ENCODE measurements at regions not wholly inside any gene's neighbourhood (a gene's known extent, or its start where the extent isn't known, plus 50 kb on each side); places are given as distances from the start of the nearest gene placed in this dataset.

- no peak for DNase-seq
- Histone ChIP-seq H3K9me3 (replicated peaks; ENCODE audit: control insufficient read depth, low read depth, low read length) (no peaks in the 10 kb centered on the region), H3K27me3 (ENCODE audit: control insufficient read depth, insufficient read depth, low read length) (no peaks in the 10 kb centered on the region), H3K27ac (ENCODE audit: low read length) (no peak overlapping the region), H3K36me3 (ENCODE audit: control insufficient read depth, insufficient read depth, low read length) (no peaks in the 10 kb centered on the region), H3K4me1 (ENCODE audit: control insufficient read depth, insufficient read depth, low read length) (no peaks in the 10 kb centered on the region), H3K4me3 (ENCODE audit: low read length) (no peak overlapping the region)
- 95% methylated on average over 4 of the region's 4 CpGs for WGBS (ENCODE audit: insufficient coverage)
Measured at GRCh38 chr7:119184124-119184788, 959.8 kb downstream of the ANKRD7 start.

DNA sequence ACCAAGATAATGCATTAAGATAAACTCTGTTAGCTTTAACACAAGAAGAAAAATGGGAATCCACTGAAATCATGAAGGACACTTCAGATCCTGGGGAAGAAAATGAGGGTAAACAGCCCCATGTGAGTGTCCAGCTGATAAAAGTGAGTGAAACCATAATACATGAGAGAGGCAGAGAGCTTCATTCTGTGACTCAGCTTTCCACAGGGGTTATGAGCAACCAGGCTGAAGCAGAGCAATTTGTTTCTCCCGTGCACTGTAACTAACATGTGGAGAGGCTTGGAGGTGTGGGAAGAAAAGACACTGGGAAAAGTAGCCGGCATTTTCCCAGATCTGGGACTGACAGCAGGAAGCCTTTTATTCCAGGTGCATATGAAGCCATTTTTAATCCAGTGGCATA, 971.7 kb downstream of the ANKRD7 start:
- WGBS (ENCODE audit: insufficient coverage): 55% methylated on average over 2 of the region's 2 CpGs
- H3K27ac ChIP-seq (ENCODE audit: low read length): no peak overlapping the region
- H3K9me3 ChIP-seq (replicated peaks; ENCODE audit: control insufficient read depth, low read depth, low read length): no peaks in the 10 kb centered on the region
- H3K4me1 ChIP-seq (ENCODE audit: control insufficient read depth, insufficient read depth, low read length): no peaks in the 10 kb centered on the region
- H3K36me3 ChIP-seq (ENCODE audit: control insufficient read depth, insufficient read depth, low read length): no peaks in the 10 kb centered on the region
- no peaks in the 10 kb centered on the region for H3K27me3 ChIP-seq (ENCODE audit: control insufficient read depth, insufficient read depth, low read length)
- H3K4me3 ChIP-seq (ENCODE audit: low read length): no peak overlapping the region
- no peak for DNase-seq

DNA sequence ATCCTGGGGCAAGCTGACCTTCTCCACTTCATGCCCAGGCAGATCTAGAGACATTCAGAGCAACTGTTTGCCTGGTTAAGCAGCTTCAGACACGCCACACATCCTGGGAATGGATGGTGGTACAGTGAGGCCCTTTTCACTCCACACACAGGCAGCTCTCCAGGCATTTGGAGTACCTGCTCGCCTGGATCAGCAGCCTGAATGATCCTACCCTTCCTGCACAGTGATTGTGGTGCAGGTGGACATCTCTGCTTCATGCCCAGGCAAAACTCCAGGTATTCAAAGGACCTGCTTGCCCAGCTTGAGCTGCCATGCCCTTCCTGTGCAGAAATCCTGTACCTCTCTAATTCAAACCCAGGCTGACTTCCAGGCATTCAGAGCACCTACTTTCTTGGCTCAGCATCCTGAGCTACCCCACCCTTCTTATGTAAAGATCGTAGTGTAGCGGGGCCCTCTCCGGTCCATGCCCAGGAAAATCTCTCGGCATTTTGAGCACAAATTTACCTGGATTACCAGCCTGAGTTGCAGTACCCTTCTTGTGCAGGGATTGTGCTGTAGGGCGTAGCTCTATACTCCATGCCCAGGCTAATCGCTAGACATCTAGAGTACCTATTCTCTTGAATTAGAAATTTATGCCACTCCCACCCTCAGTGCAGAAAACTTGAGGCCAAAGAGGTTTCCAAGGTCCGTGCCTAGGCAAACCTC, 972.8 kb downstream of the ANKRD7 start:
- H3K27me3 ChIP-seq (ENCODE audit: control insufficient read depth, insufficient read depth, low read length): no peaks in the 10 kb centered on the region
- no peaks in the 10 kb centered on the region for H3K9me3 ChIP-seq (replicated peaks; ENCODE audit: control insufficient read depth, low read depth, low read length)
- no peak for DNase-seq
- no peak overlapping the region for H3K4me3 ChIP-seq (ENCODE audit: low read length)
- no peaks in the 10 kb centered on the region for H3K36me3 ChIP-seq (ENCODE audit: control insufficient read depth, insufficient read depth, low read length)
- H3K4me1 ChIP-seq (ENCODE audit: control insufficient read depth, insufficient read depth, low read length): no peaks in the 10 kb centered on the region
- WGBS (ENCODE audit: insufficient coverage): 76% methylated on average over 4 of the region's 9 CpGs
- no peak overlapping the region for H3K27ac ChIP-seq (ENCODE audit: low read length)

GRCh38 chr7:119197877-119198527, 973.5 kb downstream of the ANKRD7 start:
- peak; percentile 45 for DNase-seq

DNA sequence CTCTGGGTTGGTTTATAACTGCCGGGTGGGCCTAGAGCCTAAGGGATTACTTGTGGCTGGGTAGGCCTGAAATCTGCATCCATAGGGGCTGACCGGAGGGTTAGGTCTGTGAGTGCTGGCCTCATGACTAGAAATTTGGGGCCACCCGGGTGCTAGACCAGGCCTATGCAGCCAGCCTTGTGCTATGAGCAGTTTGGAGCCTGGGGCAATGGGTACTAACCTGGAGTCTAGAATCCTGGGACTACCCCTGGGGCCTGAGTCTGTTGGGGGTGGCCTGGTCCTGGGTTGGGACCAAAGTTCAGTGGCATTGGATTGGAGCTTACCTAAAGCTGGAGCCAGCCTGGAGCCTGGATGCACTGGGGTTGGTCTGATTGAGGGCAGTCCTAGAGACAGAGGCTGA, 995.2 kb downstream of the ANKRD7 start:
- Histone ChIP-seq H3K4me1 (ENCODE audit: control insufficient read depth, insufficient read depth, low read length) (no peaks in the 10 kb centered on the region), H3K27ac (ENCODE audit: low read length) (no peak overlapping the region), H3K9me3 (replicated peaks; ENCODE audit: control insufficient read depth, low read depth, low read length) (peaks cover 7% of the 10 kb centered on the region), H3K27me3 (ENCODE audit: control insufficient read depth, insufficient read depth, low read length) (no peaks in the 10 kb centered on the region), H3K36me3 (ENCODE audit: control insufficient read depth, insufficient read depth, low read length) (no peaks in the 10 kb centered on the region), H3K4me3 (ENCODE audit: low read length) (no peak overlapping the region)
- 94% methylated on average over 2 of the region's 3 CpGs for WGBS (ENCODE audit: insufficient coverage)
- DNase-seq: no peak

More at GRCh38 chr7:119197877-119198527, 973.5 kb downstream of the ANKRD7 start:
- Histone ChIP-seq H3K9me3 (replicated peaks; ENCODE audit: control insufficient read depth, low read depth, low read length) (no peaks in the 10 kb centered on the region), H3K27ac (ENCODE audit: low read length) (no peak overlapping the region), H3K36me3 (ENCODE audit: control insufficient read depth, insufficient read depth, low read length) (no peaks in the 10 kb centered on the region), H3K4me1 (ENCODE audit: control insufficient read depth, insufficient read depth, low read length) (no peaks in the 10 kb centered on the region), H3K27me3 (ENCODE audit: control insufficient read depth, insufficient read depth, low read length) (no peaks in the 10 kb centered on the region), H3K4me3 (ENCODE audit: low read length) (no peak overlapping the region)
- WGBS (ENCODE audit: insufficient coverage): 0% methylated on average over 4 of the region's 8 CpGs

DNA sequence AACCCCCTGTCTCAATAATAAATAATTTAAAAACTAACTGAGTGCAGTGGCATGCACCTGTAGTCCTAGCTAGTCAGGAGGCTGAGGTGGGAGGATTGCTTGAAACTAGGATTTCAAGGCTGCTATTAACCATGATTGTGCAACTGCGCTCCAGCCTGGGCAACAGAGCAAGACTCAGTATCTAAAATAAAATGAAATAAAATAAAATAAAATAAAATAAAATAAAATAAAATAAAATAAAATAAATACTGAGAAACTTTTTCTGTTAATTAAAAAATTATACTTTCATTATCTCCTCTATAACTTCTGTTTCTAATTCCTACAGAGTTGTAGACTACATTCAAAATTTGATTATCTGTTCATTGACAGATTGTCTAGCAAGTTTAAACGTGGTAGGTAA, 999.4 kb downstream of the ANKRD7 start:
- no peaks in the 10 kb centered on the region for H3K4me1 ChIP-seq (ENCODE audit: control insufficient read depth, insufficient read depth, low read length)
- no peak overlapping the region for H3K4me3 ChIP-seq (ENCODE audit: low read length)
- no CpG with 5 or more reads among the region's 2 CpGs for WGBS (ENCODE audit: insufficient coverage)
- peaks cover 6% of the 10 kb centered on the region for H3K9me3 ChIP-seq (replicated peaks; ENCODE audit: control insufficient read depth, low read depth, low read length)
- DNase-seq: no peak
- no peaks in the 10 kb centered on the region for H3K36me3 ChIP-seq (ENCODE audit: control insufficient read depth, insufficient read depth, low read length)
- H3K27me3 ChIP-seq (ENCODE audit: control insufficient read depth, insufficient read depth, low read length): no peaks in the 10 kb centered on the region
- H3K27ac ChIP-seq (ENCODE audit: low read length): no peak overlapping the region

DNA sequence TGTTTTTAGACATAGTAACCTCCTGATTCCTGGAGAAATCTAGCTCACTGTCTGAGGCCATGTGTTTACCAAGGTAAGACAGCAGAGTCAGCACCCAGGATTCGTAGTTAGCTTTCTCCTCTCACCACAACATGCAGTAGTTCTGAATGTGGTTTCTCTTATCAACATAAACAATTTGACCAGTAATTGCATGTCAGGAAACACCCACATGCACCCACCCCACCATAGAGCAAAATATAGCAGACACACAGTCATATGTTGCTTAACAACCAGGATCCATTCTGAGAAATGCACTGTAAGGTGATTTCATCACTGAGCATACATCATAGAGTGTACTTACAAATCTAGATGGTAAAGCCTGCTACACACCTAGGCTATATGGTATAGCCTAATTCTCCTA, 1004.0 kb downstream of the ANKRD7 start:
- no peak overlapping the region for H3K27ac ChIP-seq (ENCODE audit: low read length)
- no peaks in the 10 kb centered on the region for H3K4me1 ChIP-seq (ENCODE audit: control insufficient read depth, insufficient read depth, low read length)
- WGBS (ENCODE audit: insufficient coverage): no CpG with 5 or more reads among the region's 1 CpG
- no peaks in the 10 kb centered on the region for H3K9me3 ChIP-seq (replicated peaks; ENCODE audit: control insufficient read depth, low read depth, low read length)
- DNase-seq: no peak
- no peak overlapping the region for H3K4me3 ChIP-seq (ENCODE audit: low read length)
- H3K27me3 ChIP-seq (ENCODE audit: control insufficient read depth, insufficient read depth, low read length): no peaks in the 10 kb centered on the region
- no peaks in the 10 kb centered on the region for H3K36me3 ChIP-seq (ENCODE audit: control insufficient read depth, insufficient read depth, low read length)

GRCh38 chr7:119232091-119232490, 1007.6 kb downstream of the ANKRD7 start:
- WGBS (ENCODE audit: insufficient coverage): no CpG with 5 or more reads among the region's 2 CpGs
- H3K4me1 ChIP-seq (ENCODE audit: control insufficient read depth, insufficient read depth, low read length): no peaks in the 10 kb centered on the region
- no peaks in the 10 kb centered on the region for H3K27me3 ChIP-seq (ENCODE audit: control insufficient read depth, insufficient read depth, low read length)
- no peak overlapping the region for H3K4me3 ChIP-seq (ENCODE audit: low read length)
- H3K9me3 ChIP-seq (replicated peaks; ENCODE audit: control insufficient read depth, low read depth, low read length): no peaks in the 10 kb centered on the region
- peak; percentile 4 for DNase-seq
- no peak overlapping the region for H3K27ac ChIP-seq (ENCODE audit: low read length)
- no peaks in the 10 kb centered on the region for H3K36me3 ChIP-seq (ENCODE audit: control insufficient read depth, insufficient read depth, low read length)

DNA sequence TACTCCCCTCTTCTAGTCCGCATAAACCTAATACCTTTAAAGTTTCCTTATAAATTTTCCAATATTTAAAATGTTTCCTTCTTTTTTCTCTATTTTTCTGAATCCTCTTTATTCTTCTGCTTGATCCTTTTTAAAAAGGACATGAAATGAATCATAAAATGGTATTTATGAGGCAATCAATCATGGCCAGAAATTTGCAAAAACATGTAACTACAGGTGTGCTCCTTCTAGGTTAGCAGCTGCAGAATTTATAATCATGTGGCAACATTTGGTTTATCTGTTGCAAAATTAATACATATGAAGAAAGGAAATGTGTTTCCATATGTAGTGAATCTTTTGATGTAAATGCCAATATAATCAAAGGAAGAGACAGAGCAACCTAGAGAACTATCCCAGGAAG, 1008.5 kb downstream of the ANKRD7 start:
- H3K27me3 ChIP-seq (ENCODE audit: control insufficient read depth, insufficient read depth, low read length): no peaks in the 10 kb centered on the region
- H3K36me3 ChIP-seq (ENCODE audit: control insufficient read depth, insufficient read depth, low read length): no peaks in the 10 kb centered on the region
- no peaks in the 10 kb centered on the region for H3K4me1 ChIP-seq (ENCODE audit: control insufficient read depth, insufficient read depth, low read length)
- H3K9me3 ChIP-seq (replicated peaks; ENCODE audit: control insufficient read depth, low read depth, low read length): no peaks in the 10 kb centered on the region
- WGBS (ENCODE audit: insufficient coverage): no CpG with 5 or more reads among the region's 1 CpG
- no peak for DNase-seq
- no peak overlapping the region for H3K4me3 ChIP-seq (ENCODE audit: low read length)
- no peak overlapping the region for H3K27ac ChIP-seq (ENCODE audit: low read length)

GRCh38 chr7:119252962-119253361, 1020.0 kb upstream of the KCND2 start:
- Histone ChIP-seq H3K4me3 (ENCODE audit: low read length) (no peak overlapping the region), H3K36me3 (ENCODE audit: control insufficient read depth, insufficient read depth, low read length) (no peaks in the 10 kb centered on the region), H3K27me3 (ENCODE audit: control insufficient read depth, insufficient read depth, low read length) (no peaks in the 10 kb centered on the region), H3K4me1 (ENCODE audit: control insufficient read depth, insufficient read depth, low read length) (no peaks in the 10 kb centered on the region), H3K9me3 (replicated peaks; ENCODE audit: control insufficient read depth, low read depth, low read length) (no peaks in the 10 kb centered on the region), H3K27ac (ENCODE audit: low read length) (no peak overlapping the region)
- DNase-seq: no peak
